Liver (tissue), 3 donors: ENCODE measurements at regions not wholly inside any gene's neighbourhood (a gene's known extent, or its start where the extent isn't known, plus 50 kb on each side); places are given as distances from the start of the nearest gene placed in this dataset.

Source experiments
- CTCF ChIP-seq: fragments of 150-350 bp; IDR thresholded peaks from 2 replicates; pipeline ENCODE4 v1.5.1; 2017; ENCODE audit warnings: improper control_type of control experiment, low read depth, low read length; ENCODE audit not compliant: missing input control
- EGR1 ChIP-seq, 2 donors: IDR thresholded peaks; 2 replicates each; pipeline ENCODE4 v1.6.1; 2016 to 2018; ENCODE audit warnings: antibody characterized with exemption in 2 of 2, low read depth in 2 of 2
- FOXA1 ChIP-seq: IDR thresholded peaks from 2 replicates; pipeline ENCODE4 v1.6.1; 2016; ENCODE audit warnings: antibody characterized with exemption
- GABPA ChIP-seq, 2 donors: IDR thresholded peaks in 1 of 2; conservative IDR thresholded peaks in 1 of 2; 2 replicates each; pipeline ENCODE4 v1.6.1; 2016; ENCODE audit warnings: antibody characterized with exemption in 2 of 2, mild to moderate bottlenecking in 1 of 2, moderate library complexity in 1 of 2
- HNF4A ChIP-seq, 2 donors: conservative IDR thresholded peaks; 2 replicates each; pipeline ENCODE4 v1.6.1; 2016; ENCODE audit warnings: antibody characterized with exemption in 2 of 2, mild to moderate bottlenecking in 2 of 2
- JUND ChIP-seq, 2 donors: IDR thresholded peaks; 2 replicates each; pipeline ENCODE4 v1.6.1; 2016; ENCODE audit warnings: antibody characterized with exemption in 2 of 2
- RAD21 ChIP-seq, 2 donors: IDR thresholded peaks; 2 replicates each; pipeline ENCODE4 v1.6.1; 2016; ENCODE audit warnings: antibody characterized with exemption in 2 of 2, mild to moderate bottlenecking in 2 of 2
- REST ChIP-seq: IDR thresholded peaks from 2 replicates; pipeline ENCODE4 v1.6.1; 2016; ENCODE audit warnings: antibody characterized with exemption, mild to moderate bottlenecking
- TAF1 ChIP-seq: conservative IDR thresholded peaks from 2 replicates; pipeline ENCODE4 v1.6.1; 2016; ENCODE audit warnings: antibody characterized with exemption, mild to moderate bottlenecking
- ZBTB33 ChIP-seq: IDR thresholded peaks from 2 replicates; pipeline ENCODE4 v1.6.1; 2016; ENCODE audit warnings: antibody characterized with exemption
- TF ChIP-seq, protein P1 (sequence below): IDR thresholded peaks from 2 replicates; pipeline ENCODE4 v1.6.1; 2016; ENCODE audit warnings: antibody characterized with exemption
- TF ChIP-seq, protein P2 (sequence below): IDR thresholded peaks from 2 replicates; pipeline ENCODE4 v1.6.1; 2016; ENCODE audit warnings: antibody characterized with exemption
- donor health status: healthy.
- donor health status: healthy.

- TF ChIP-seq CTCF (no peak), GABPA (IDR thresholded peaks at IDR 0.05 in 1 of 2, conservative IDR thresholded peaks at IDR 0.05 in 1 of 2) (no peak), ZBTB33 (no peak), FOXA1 (no peak), TAF1 (no peak), REST (no peak), RAD21 (IDR thresholded peaks at IDR 0.05) (no peak), JUND (IDR thresholded peaks at IDR 0.05) (no peak), HNF4A (conservative IDR thresholded peaks at IDR 0.05) (no peak), EGR1 (IDR thresholded peaks at IDR 0.05; ENCODE audit: low read depth in 2 of 2) (no peak)
- TF ChIP-seq, protein P1, sequence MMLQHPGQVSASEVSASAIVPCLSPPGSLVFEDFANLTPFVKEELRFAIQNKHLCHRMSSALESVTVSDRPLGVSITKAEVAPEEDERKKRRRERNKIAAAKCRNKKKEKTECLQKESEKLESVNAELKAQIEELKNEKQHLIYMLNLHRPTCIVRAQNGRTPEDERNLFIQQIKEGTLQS, result no peak
- TF ChIP-seq, protein P2, sequence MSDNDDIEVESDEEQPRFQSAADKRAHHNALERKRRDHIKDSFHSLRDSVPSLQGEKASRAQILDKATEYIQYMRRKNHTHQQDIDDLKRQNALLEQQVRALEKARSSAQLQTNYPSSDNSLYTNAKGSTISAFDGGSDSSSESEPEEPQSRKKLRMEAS, result no peak
These were observed 468.2 kb downstream of the ARHGEF28 start for GRCh38 chr5:74094096-74094781.
